Erythroblast (primary cell): ENCODE measurements at regions not wholly inside any gene's neighbourhood (a gene's known extent, or its start where the extent isn't known, plus 50 kb on each side); places are given as distances from the start of the nearest gene placed in this dataset.

ENCODE experiments used
- GATA1 ChIP-seq: IDR thresholded peaks from 2 replicates; pipeline ENCODE4 v1.6.1; 2011; ENCODE audit warnings: low read depth, mild to moderate bottlenecking, control low read depth, low read length, moderate library complexity
- POLR2A ChIP-seq: IDR thresholded peaks from 2 replicates; pipeline ENCODE4 v1.6.1; 2011; ENCODE audit warnings: mild to moderate bottlenecking, low read length

DNA sequence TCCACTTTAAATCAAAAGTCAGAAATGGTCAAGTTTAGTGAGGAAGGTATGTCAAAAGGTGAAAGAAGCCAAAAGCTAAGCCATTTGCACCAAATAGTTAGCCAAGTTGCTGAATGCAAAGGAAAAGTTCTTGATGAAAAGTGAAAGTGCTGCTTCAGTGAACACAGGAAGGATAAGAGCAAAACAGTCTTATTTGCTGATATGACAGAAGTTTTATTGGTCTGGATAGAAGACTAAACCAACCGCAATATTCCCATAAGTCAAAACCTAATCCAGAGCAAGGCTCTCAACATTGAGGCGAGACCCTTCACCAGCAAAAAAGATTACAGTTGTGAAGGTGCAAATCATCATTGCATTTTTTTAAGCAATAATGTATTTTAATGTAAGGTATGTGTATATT lies 496.5 kb upstream of the LRATD1 start:
- TF ChIP-seq POLR2A (no peak), GATA1 (no peak)
